Nephron progenitor cell (in vitro differentiated cells): ENCODE measurements at regions not wholly inside any gene's neighbourhood (a gene's known extent, or its start where the extent isn't known, plus 50 kb on each side); places are given as distances from the start of the nearest gene placed in this dataset.

ENCODE experiments used
- DNase-seq: peaks from one replicate; pipeline ENCODE4 v3.0.0; 2021
- H3K27ac Mint-ChIP-seq: 2 replicates; pipeline ENCODE4 v1.8.0; 2021; ENCODE audit warnings: mild to moderate bottlenecking, moderate library complexity, mixed read lengths
- H3K27me3 Mint-ChIP-seq: 2 replicates; pipeline ENCODE4 v1.8.0; 2021; ENCODE audit warnings: mild to moderate bottlenecking, low read depth, mixed read lengths; ENCODE audit not compliant: poor library complexity
- H3K36me3 Mint-ChIP-seq: 2 replicates; pipeline ENCODE4 v1.8.0; 2021; ENCODE audit warnings: low read depth, mixed read lengths
- H3K4me1 Mint-ChIP-seq: 2 replicates; pipeline ENCODE4 v1.8.0; 2021; ENCODE audit warnings: mixed read lengths
- H3K4me3 Mint-ChIP-seq: 2 replicates; pipeline ENCODE4 v1.8.0; 2021; ENCODE audit warnings: mild to moderate bottlenecking, moderate library complexity, mixed read lengths
- H3K9me3 Mint-ChIP-seq: 2 replicates; pipeline ENCODE4 v1.8.0; 2021; ENCODE audit warnings: mild to moderate bottlenecking, moderate library complexity, mixed read lengths
- CTCF ChIP-seq: fragments of 200-600 bp; sonication (generic); IDR thresholded peaks from 2 replicates; pipeline ENCODE4 v1.5.0; 2021; ENCODE audit warnings: antibody characterized with exemption

GRCh38 chr6:2481307-2481706 lies 235.9 kb upstream of the GMDS start:
- Mint-ChIP-seq H3K27me3 (peaks cover 9% of the 10 kb centered on the region), H3K4me1 (peaks cover 28% of the 10 kb centered on the region), H3K36me3 (peaks cover 23% of the 10 kb centered on the region), H3K4me3 (no peak overlapping the region), H3K27ac (no peak overlapping the region), H3K9me3 (peaks cover 34% of the 10 kb centered on the region)
- TF ChIP-seq CTCF, result no peak
- no peak for DNase-seq

- Mint-ChIP-seq H3K9me3 (peaks cover 34% of the 10 kb centered on the region), H3K36me3 (peaks cover 23% of the 10 kb centered on the region), H3K27ac (no peak overlapping the region), H3K4me3 (no peak overlapping the region), H3K4me1 (peaks cover 37% of the 10 kb centered on the region), H3K27me3 (peaks cover 9% of the 10 kb centered on the region)
- TF ChIP-seq CTCF, result no peak
- no peak for DNase-seq
Observed at GRCh38 chr6:2480267-2480966, 235.0 kb upstream of the GMDS start.

- H3K9me3 Mint-ChIP-seq, result peaks cover 15% of the 10 kb centered on the region
- peaks cover 4% of the 10 kb centered on the region for H3K27me3 Mint-ChIP-seq
- no peak for TF ChIP-seq CTCF
- H3K36me3 Mint-ChIP-seq, result peaks cover 12% of the 10 kb centered on the region
- peak; percentile 10 for DNase-seq
- H3K4me3 Mint-ChIP-seq, result no peak overlapping the region
- H3K4me1 Mint-ChIP-seq, result peaks cover 54% of the 10 kb centered on the region
- H3K27ac Mint-ChIP-seq, result peak overlapping the region; percentile 68
Observed at GRCh38 chr6:2478200-2478599, 232.8 kb upstream of the GMDS start.

GRCh38 chr6:2477666-2478065 lies 232.3 kb upstream of the GMDS start:
- DNase-seq, result no peak
- H3K36me3 Mint-ChIP-seq, result peaks cover 9% of the 10 kb centered on the region
- peak overlapping the region; percentile 21 for H3K27ac Mint-ChIP-seq
- no peak for TF ChIP-seq CTCF
- H3K27me3 Mint-ChIP-seq, result peaks cover 4% of the 10 kb centered on the region
- peaks cover 56% of the 10 kb centered on the region for H3K4me1 Mint-ChIP-seq
- no peak overlapping the region for H3K4me3 Mint-ChIP-seq
- H3K9me3 Mint-ChIP-seq, result peaks cover 10% of the 10 kb centered on the region

- Mint-ChIP-seq H3K9me3 (peaks cover 6% of the 10 kb centered on the region), H3K4me1 (peaks cover 56% of the 10 kb centered on the region), H3K36me3 (peaks cover 5% of the 10 kb centered on the region), H3K27ac (no peak overlapping the region), H3K27me3 (peaks cover 4% of the 10 kb centered on the region), H3K4me3 (no peak overlapping the region)
- TF ChIP-seq CTCF, result no peak
- no peak for DNase-seq
Observed at GRCh38 chr6:2477250-2477649, 231.8 kb upstream of the GMDS start.

- peaks cover 59% of the 10 kb centered on the region for H3K4me1 Mint-ChIP-seq
- H3K4me3 Mint-ChIP-seq, result no peak overlapping the region
- no peak overlapping the region for H3K27ac Mint-ChIP-seq
- H3K9me3 Mint-ChIP-seq, result no peaks in the 10 kb centered on the region
- no peaks in the 10 kb centered on the region for H3K36me3 Mint-ChIP-seq
- DNase-seq, result no peak
- TF ChIP-seq CTCF, result no peak
- H3K27me3 Mint-ChIP-seq, result peaks cover 4% of the 10 kb centered on the region
Observed at GRCh38 chr6:2476376-2476775, 231.0 kb upstream of the GMDS start.
